Loucy (cell line): ENCODE measurements at regions not wholly inside any gene's neighbourhood (a gene's known extent, or its start where the extent isn't known, plus 50 kb on each side); places are given as distances from the start of the nearest gene placed in this dataset.

Source experiments
- CTCF ChIP-seq: fragments of 200-600 bp; sonication (generic); conservative IDR thresholded peaks from 2 replicates; pipeline ENCODE4 v1.5.1; 2014; ENCODE audit warnings: mild to moderate bottlenecking, antibody characterized with exemption, low read length
- EZH2phosphoT487 ChIP-seq: fragments of 200-600 bp; IDR thresholded peaks from 2 replicates; pipeline ENCODE4 v1.6.1; 2018; ENCODE audit warnings: antibody characterized with exemption, mild to moderate bottlenecking, moderate library complexity, borderline replicate concordance

- TF ChIP-seq CTCF (no peak), EZH2phosphoT487 (no peak)
Measured at GRCh38 chr6:81063891-81064290, 688.6 kb downstream of the TENT5A start.
